GM19467 (cell line): ENCODE measurements at regions not wholly inside any gene's neighbourhood (a gene's known extent, or its start where the extent isn't known, plus 50 kb on each side); places are given as distances from the start of the nearest gene placed in this dataset.

Source experiments
- ATAC-seq: cut with Tn5 transposase; IDR thresholded peaks from one replicate; pipeline ENCODE4 v1.9.1; 2021; ENCODE audit warnings: mild to moderate bottlenecking, moderate library complexity; ENCODE audit not compliant: unreplicated experiment

DNA sequence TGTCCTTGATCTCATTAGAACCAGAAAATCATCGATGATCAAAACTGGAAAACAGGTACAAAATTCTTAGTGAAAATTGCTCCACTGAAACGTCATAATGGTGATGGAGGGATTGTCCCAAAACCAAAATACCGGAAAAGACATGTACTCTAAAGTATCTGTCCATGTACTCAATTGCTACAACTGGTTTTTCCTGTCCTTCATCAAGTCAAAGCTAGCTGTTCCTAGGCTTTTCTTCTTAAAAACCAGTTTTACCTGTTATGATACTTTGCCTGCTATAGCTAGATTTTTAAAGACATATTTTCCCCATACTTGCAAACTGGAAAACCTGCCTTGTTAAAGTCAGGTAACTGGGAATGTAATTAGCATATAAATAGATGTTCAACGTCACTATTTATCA is 50.5 kb upstream of the LRRC1 start:
- ATAC-seq = no peak

- ATAC-seq = no peak
Observed at GRCh38 chr6:53741034-53741823, 53.6 kb upstream of the LRRC1 start.

- ATAC-seq = no peak
Observed at GRCh38 chr6:53737746-53738145, 57.1 kb upstream of the LRRC1 start.

DNA sequence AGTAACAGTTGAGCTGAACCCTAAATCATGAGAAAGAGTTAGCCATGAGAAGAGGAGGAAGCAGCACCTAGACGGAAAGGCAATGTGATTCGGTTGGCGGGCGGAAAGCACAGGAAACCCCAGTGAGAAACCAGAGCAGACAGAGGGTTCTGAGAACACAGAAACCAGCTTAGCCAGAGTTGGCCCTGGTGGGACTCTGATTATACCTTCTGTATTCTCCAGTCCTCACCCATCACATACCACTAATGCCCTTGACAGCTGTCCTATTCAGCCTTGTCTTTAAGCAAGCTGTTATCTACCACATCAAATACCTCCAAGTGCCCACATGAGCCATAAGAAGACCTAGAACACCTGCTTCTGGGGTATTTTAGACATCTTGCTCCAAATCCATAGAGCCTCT is 58.9 kb upstream of the LRRC1 start:
- no peak for ATAC-seq

DNA sequence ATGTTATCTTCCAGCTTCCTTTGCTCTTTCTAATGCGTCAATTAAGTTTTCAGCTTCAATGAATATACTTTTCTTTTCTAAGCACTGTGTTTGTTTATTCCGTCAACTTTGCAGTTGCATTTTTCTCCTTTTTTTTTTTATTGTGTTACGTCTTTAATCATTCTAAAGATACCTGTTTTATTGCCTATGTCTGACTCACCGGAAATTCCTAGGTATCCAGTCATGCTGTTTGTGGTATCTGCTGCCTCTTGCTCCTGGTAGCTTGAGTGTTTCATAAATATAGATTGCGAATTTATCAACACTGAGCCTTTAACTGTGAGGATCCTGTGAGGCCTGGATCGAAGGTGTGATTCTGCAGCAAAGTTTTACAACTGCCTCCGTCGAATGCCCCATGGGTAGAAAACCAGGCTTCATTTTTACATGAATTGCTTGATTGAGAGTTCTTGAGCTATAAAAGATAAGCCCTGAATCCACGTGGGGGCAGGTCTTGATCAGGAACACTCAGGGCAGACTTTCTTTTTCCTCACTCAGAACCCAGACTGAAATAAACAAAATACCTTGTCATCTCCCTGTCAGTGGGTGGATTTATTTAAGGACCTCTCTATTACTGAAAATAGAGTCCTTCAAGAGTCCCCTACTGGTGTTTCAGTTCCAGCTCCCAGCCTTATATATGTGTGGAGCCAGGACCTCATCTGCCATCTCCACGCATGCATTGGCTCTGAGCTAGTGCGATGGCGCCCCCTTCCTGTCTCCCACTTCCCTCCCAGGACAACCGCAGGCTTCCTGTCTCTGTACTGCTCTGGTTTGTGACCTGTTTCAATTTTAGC is 60.1 kb upstream of the LRRC1 start:
- ATAC-seq = no peak

GRCh38 chr6:53731866-53732636 is 62.8 kb upstream of the LRRC1 start:
- no peak for ATAC-seq

DNA sequence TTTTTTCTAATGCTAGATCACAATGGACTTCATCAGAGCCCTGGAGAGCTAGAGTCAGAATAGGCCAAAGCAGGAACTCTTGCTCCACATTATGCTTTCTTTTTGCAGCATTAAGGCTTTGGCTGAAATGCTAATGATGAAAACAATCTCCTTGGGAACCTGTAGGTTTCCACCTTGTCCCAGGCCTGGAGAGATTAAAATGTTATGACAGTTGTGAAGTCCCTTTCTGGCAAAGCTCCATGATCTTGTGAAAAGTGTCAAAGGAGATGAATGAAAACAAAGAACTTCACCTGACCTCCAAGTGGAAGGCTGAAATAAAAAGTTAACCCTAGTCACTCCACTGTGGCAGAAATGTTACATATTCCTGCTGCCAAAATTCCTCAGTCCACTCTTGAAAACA is 64.0 kb upstream of the LRRC1 start:
- ATAC-seq = no peak

GRCh38 chr6:53728570-53729194 is 63.1 kb upstream of the KLHL31 start:
- no peak for ATAC-seq

GRCh38 chr6:53727748-53728147 is 62.2 kb upstream of the KLHL31 start:
- ATAC-seq = no peak

GRCh38 chr6:53725791-53726575 is 60.4 kb upstream of the KLHL31 start:
- peak; percentile 79 for ATAC-seq

DNA sequence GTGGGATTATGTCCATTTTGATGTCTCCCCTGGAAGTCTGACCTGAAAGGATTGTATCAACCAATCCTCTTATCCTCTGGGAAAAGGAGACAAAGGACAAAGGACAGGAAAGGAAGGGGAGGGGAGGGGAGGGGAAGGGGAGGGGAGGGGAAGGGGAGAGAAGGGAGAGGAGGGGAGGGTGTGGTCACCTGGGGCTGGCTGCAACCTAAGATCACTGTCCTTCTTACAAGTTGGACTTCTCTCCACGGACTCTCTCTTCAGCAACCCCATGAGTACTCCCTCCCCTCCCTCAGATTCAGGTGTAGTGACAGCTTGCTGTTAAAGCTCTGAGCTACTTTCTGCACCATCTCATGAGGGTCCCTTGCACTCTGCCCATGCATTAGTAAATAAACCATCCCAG is 58.9 kb upstream of the KLHL31 start:
- no peak for ATAC-seq

DNA sequence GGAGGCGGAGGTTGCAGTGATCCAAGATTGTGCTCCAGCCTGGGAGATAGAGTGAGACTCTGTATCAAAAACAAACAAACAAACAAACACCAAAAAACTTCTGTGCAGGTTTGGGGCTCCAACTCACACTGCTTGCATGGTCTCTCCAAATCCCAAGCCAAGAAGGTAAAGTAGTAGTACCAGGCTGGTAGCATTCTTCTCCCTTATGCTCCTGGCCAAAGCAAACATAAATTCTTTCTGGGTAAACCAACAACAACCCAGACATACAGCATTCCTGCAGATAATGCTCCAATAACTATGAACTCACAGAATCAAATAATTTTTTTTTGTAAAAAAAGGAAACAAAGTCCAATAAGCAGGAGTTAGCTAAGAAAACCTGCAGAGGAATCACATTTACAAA is 57.8 kb upstream of the KLHL31 start:
- ATAC-seq = no peak

- no peak for ATAC-seq
Observed at GRCh38 chr6:53721766-53722165, 56.2 kb upstream of the KLHL31 start.

- peak; percentile 98 for ATAC-seq
Observed at GRCh38 chr6:53718597-53719460, 53.3 kb upstream of the KLHL31 start.

GRCh38 chr6:53717566-53717965 is 52.0 kb upstream of the KLHL31 start:
- ATAC-seq = no peak

DNA sequence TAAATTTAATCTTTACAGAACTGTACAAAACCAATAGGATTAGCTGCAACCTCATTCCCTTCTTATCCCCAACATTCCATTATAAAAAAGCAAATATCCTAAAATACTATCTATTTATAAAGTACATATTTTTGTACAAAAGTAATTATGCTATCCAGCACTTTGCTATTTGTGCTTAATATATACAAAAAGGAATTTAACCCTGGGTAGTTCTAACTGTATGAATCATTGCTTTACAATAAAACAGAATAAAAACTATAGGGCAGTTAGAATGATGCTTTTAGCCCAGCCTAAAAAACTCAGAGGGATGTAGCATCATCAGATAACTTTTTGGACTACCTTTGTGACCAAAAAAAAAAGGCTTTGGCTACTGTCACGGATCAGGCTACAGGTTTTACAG is 49.9 kb upstream of the KLHL31 start:
- ATAC-seq = no peak
